ENCODE measurements at regions not wholly inside any gene's neighbourhood (a gene's known extent, or its start where the extent isn't known, plus 50 kb on each side); places are given as distances from the start of the nearest gene placed in this dataset.

GRCh38 chr15:38154837-38155236 is 97.8 kb upstream of the SPRED1 start:
- no peak overlapping the region for H3K4me3 ChIP-seq (ENCODE audit: low read depth, low read length)
- TF ChIP-seq, protein P1, sequence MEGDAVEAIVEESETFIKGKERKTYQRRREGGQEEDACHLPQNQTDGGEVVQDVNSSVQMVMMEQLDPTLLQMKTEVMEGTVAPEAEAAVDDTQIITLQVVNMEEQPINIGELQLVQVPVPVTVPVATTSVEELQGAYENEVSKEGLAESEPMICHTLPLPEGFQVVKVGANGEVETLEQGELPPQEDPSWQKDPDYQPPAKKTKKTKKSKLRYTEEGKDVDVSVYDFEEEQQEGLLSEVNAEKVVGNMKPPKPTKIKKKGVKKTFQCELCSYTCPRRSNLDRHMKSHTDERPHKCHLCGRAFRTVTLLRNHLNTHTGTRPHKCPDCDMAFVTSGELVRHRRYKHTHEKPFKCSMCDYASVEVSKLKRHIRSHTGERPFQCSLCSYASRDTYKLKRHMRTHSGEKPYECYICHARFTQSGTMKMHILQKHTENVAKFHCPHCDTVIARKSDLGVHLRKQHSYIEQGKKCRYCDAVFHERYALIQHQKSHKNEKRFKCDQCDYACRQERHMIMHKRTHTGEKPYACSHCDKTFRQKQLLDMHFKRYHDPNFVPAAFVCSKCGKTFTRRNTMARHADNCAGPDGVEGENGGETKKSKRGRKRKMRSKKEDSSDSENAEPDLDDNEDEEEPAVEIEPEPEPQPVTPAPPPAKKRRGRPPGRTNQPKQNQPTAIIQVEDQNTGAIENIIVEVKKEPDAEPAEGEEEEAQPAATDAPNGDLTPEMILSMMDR (IDR thresholded peaks at IDR 0.05; ENCODE audit: borderline replicate concordance, insufficient read depth, low read depth, low read length): no peak

GRCh38 chr15:38163658-38164057 is 89.0 kb upstream of the SPRED1 start:
- TF ChIP-seq, protein P1 (IDR thresholded peaks at IDR 0.05; ENCODE audit: borderline replicate concordance, insufficient read depth, low read depth, low read length): no peak
- no peak overlapping the region for H3K4me3 ChIP-seq (ENCODE audit: low read depth, low read length)

DNA sequence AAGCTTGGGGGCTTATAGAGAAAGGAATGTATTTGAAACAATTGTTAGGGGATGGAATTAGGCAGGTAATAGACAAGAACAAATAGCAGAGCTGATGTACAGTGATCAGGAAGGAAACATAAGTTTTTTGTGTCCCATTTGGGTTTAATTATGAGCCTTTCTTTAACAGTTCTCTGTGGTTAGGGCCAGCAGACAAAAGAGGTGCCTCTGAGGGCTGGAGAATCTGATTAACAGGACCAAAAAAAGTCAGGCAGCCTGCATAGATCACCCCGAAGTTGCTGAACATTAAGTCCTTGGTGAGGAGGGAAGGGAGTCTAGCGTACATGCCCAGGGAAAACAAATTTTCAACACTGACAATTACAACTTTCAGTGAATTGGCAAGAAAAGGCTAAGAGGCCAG is 88.6 kb upstream of the SPRED1 start:
- no peak overlapping the region for H3K4me3 ChIP-seq (ENCODE audit: low read depth, low read length)
- TF ChIP-seq, protein P1 (IDR thresholded peaks at IDR 0.05; ENCODE audit: borderline replicate concordance, insufficient read depth, low read depth, low read length): no peak

DNA sequence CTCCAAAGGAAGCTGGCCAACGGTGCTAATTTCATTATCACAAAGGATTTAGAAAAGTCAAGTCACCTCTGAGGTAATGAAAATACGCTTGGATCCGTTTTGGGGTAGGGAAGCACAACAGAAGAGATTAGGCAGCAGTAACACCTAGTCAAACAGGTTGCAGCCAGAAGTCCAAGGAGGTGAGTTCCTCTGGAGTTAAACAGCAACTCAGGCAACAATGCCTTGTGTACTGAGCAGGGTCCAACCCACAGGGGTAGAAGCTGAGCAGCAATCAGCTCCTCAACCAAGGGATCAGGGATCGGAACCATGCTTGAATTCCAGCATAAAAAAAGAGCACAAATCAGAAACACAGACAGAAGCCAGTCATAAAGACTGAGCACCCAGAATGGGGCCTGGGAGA is 88.1 kb upstream of the SPRED1 start:
- TF ChIP-seq, protein P1 (IDR thresholded peaks at IDR 0.05; ENCODE audit: borderline replicate concordance, insufficient read depth, low read depth, low read length): no peak
- no peak overlapping the region for H3K4me3 ChIP-seq (ENCODE audit: low read depth, low read length)

DNA sequence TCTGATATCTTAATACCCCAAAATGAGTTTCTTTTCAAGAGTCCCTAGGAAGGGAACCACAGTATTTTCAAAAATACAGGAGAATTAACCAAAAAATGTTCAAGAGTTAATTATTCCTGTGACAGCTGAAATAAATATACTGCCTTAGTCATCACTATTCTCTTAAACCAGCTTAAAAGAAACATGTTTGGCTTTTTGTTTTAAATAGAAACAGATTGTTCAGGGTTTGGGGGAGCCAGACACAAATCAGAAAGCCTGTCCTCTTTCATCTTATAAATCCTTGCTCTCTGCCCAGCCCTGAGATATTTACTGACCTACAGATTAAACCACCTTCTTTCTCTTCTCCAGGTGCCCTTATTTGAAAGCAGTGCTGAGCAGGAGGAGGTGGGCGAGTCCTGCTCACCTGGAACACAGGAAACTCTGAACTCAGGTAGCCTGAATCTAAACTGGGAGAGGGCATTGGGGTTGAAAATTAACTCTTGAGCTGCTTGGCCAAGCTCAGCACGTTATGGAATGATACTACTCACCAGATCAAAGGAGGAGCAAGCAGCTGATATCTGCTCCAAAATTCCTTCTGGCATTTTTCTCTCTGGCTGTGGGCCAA is 84.1 kb upstream of the SPRED1 start:
- H3K4me3 ChIP-seq (ENCODE audit: low read depth, low read length): no peak overlapping the region
- TF ChIP-seq, protein P1 (IDR thresholded peaks at IDR 0.05; ENCODE audit: borderline replicate concordance, insufficient read depth, low read depth, low read length): no peak

DNA sequence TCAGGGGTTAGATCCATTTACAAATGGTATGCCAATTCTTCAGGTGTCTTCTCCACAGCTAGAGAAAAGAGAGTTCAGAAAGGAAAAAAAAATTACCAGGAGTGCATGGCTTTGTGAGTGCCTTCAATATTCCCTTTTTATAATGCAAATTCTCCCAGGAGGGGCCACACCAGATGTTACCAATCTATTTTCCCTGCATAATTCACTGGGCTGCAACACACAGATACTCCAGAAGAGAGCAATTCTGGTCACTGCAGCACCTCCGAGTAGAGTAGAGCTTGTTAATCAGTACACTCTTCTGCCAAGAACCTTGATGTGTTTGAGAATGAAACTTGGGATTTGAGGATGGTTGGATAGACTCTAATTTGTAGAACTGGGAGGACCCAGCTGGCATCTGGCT is 80.7 kb upstream of the SPRED1 start:
- TF ChIP-seq, protein P1 (IDR thresholded peaks at IDR 0.05; ENCODE audit: borderline replicate concordance, insufficient read depth, low read depth, low read length): no peak
- no peak overlapping the region for H3K4me3 ChIP-seq (ENCODE audit: low read depth, low read length)

- TF ChIP-seq, protein P1 (IDR thresholded peaks at IDR 0.05; ENCODE audit: borderline replicate concordance, insufficient read depth, low read depth, low read length): no peak
- no peak overlapping the region for H3K4me3 ChIP-seq (ENCODE audit: low read depth, low read length)
Observed at GRCh38 chr15:38174691-38175090, 77.9 kb upstream of the SPRED1 start.

Data from GM12875 (cell line).